ENCODE measurements at regions not wholly inside any gene's neighbourhood (a gene's known extent, or its start where the extent isn't known, plus 50 kb on each side); places are given as distances from the start of the nearest gene placed in this dataset.

GRCh38 chrX:150017868-150018267 lies 79.6 kb upstream of the EOLA2 start:
- TF ChIP-seq, protein P1, sequence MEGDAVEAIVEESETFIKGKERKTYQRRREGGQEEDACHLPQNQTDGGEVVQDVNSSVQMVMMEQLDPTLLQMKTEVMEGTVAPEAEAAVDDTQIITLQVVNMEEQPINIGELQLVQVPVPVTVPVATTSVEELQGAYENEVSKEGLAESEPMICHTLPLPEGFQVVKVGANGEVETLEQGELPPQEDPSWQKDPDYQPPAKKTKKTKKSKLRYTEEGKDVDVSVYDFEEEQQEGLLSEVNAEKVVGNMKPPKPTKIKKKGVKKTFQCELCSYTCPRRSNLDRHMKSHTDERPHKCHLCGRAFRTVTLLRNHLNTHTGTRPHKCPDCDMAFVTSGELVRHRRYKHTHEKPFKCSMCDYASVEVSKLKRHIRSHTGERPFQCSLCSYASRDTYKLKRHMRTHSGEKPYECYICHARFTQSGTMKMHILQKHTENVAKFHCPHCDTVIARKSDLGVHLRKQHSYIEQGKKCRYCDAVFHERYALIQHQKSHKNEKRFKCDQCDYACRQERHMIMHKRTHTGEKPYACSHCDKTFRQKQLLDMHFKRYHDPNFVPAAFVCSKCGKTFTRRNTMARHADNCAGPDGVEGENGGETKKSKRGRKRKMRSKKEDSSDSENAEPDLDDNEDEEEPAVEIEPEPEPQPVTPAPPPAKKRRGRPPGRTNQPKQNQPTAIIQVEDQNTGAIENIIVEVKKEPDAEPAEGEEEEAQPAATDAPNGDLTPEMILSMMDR (IDR thresholded peaks at IDR 0.05), result no peak
- no peak for TF ChIP-seq POLR2A (IDR thresholded peaks at IDR 0.05)
